ENCODE measurements at regions not wholly inside any gene's neighbourhood (a gene's known extent, or its start where the extent isn't known, plus 50 kb on each side); places are given as distances from the start of the nearest gene placed in this dataset.
"Not testable (repeated sequence)": the region's sequence is repeated elsewhere in the genome, so short reads cannot be mapped to it uniquely, and the experiment has no call there.

GRCh38 chr13:78084401-78084800 is 165.8 kb upstream of the EDNRB start:
- DNase-seq (ENCODE audit: low read depth), result no peak

DNA sequence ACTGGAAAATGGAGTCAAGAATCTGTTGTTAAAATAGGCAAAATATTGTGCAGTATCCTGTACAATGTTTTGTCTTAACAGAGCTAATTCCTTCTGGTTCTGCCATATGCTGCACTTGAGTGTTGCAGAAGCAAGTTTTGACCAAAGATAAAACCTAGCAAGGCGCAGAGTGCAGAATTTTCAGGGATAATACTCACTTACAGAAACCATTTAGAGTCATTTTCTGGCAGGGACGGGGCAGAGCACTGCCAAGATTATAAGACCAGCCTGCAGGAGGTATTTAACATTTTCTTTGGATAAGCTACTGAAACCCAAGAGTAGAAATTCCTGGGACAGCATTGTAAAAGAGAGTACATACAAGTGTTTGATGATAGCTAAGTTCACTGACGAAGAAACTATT is 159.5 kb upstream of the EDNRB start:
- no peak for DNase-seq (ENCODE audit: low read depth)

DNA sequence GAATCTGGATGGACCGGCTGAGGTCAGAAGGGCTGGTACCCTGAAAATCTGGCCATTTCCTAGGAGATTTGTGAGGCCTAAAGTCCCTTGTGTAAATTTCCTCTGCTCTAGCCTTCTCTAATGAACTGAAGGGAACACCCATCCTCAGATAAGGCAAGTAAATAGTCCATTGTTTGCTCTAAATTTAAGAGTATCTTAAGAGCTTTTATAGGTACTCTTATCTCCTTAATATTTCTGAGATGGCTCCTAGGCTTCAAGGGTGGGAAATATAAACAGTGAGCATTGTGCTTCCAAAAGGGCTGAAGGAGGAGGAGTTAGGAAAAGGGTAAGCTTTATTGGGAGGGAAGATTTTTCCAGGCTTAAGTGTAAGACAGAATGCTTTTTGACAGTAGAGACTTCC is 148.7 kb upstream of the EDNRB start:
- no peak for DNase-seq (ENCODE audit: low read depth)

DNA sequence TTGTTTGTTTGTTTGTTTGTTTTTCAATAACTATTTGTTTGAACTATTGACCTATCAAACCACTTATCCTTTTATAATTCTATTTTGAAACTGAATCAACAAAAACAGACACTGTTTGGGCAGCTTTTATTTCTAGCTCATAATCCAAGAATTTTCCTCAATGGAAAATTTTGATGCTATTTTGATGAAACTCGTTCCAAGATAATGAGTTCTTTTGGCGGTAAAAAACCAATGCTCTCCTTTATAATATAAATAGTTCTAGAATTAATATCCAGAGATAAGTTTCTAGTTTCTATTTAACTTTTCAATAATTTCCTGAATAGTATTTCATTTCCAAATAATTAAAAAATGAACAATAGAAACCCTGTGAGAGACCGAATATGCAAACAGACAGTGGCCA is 146.5 kb upstream of the EDNRB start:
- DNase-seq (ENCODE audit: low read depth), result no peak

- DNase-seq (ENCODE audit: low read depth), result no peak
Measured at GRCh38 chr13:78061806-78062205, 143.2 kb upstream of the EDNRB start.

GRCh38 chr13:78060966-78061365 is 142.3 kb upstream of the EDNRB start:
- no peak for DNase-seq (ENCODE audit: low read depth)

- DNase-seq (ENCODE audit: low read depth), result not testable (repeated sequence)
Measured at GRCh38 chr13:78056865-78057264, 138.2 kb upstream of the EDNRB start.

GRCh38 chr13:78054157-78054556 is 135.5 kb upstream of the EDNRB start:
- DNase-seq (ENCODE audit: low read depth), result no peak

GRCh38 chr13:78047151-78047550 is 128.5 kb upstream of the EDNRB start:
- DNase-seq (ENCODE audit: low read depth), result no peak

- no peak for DNase-seq (ENCODE audit: low read depth)
Measured at GRCh38 chr13:78046331-78046730, 127.7 kb upstream of the EDNRB start.

- DNase-seq (ENCODE audit: low read depth), result no peak
Measured at GRCh38 chr13:78045916-78046315, 127.3 kb upstream of the EDNRB start.

- not testable (repeated sequence) for DNase-seq (ENCODE audit: low read depth)
Measured at GRCh38 chr13:78041366-78041765, 122.7 kb upstream of the EDNRB start.

- no peak for DNase-seq (ENCODE audit: low read depth)
Measured at GRCh38 chr13:78040205-78040830, 121.7 kb upstream of the EDNRB start.

- no peak for DNase-seq (ENCODE audit: low read depth)
Measured at GRCh38 chr13:78036841-78037240, 118.2 kb upstream of the EDNRB start.

- DNase-seq (ENCODE audit: low read depth), result no peak
Measured at GRCh38 chr13:78035500-78035899, 116.9 kb upstream of the EDNRB start.

DNA sequence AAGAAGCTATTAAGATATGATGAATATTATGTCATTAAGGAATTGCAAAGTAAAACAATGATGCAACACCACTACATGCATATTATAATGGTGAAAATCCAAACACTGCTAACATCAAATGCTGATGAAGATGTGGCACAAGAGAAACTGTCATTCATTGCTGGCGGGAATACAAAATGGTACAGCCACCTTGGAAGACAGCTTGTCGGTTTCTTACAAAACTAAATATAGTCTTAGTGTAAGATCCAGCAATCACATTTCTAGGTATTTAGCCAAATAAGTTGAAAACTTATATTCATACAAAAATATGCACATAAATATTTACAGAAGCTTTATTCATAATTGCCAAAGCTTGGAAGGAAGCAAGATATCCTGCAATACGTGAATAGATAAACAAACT is 114.9 kb upstream of the EDNRB start:
- no peak for DNase-seq (ENCODE audit: low read depth)

DNA sequence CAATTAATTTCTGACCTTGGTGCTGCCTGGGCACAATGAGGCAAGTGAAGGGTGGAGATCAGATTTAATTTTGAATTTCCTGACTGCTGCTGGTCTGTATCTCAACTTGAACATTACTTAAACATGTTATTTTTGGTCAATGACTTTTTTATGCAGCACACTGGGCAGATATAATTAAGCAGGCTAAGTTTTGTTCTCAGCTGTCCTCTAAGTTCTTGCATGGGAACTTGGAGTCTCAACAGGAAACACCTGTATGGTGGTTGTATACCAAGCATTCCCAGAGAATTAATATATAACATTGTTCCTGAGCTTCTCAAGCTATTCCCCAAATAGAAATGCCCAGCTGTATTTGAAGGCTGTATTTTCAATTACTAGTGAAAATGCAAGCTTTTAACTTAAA is 113.5 kb upstream of the EDNRB start:
- no peak for DNase-seq (ENCODE audit: low read depth)

DNA sequence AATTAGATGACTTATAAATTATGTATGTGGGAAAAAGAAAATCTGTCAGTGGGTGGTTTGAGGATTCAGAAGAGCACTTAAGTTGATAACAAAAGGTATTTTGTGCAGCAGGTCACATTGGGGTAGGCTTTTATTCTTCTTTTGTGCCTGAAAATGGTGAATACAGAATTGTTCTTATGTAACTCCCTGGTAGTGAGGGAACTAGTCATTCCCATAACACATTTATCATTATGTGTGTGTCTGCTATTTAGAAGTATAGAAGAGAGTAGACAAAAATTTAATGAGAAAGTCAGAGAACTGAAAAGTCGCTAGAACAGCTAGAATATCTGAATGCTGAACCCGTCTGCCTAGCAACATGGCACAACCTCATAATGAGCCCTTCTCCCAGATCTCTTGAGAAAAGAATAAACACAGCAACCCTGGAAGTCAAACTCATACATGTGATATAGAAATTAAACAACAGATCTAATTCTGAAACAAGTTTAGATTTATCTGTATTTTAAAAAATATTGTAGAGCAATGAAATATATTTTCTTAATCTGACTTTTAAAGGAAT is 111.8 kb upstream of the EDNRB start:
- DNase-seq (ENCODE audit: low read depth), result no peak

GRCh38 chr13:78029901-78030300 is 111.3 kb upstream of the EDNRB start:
- DNase-seq (ENCODE audit: low read depth), result no peak

DNA sequence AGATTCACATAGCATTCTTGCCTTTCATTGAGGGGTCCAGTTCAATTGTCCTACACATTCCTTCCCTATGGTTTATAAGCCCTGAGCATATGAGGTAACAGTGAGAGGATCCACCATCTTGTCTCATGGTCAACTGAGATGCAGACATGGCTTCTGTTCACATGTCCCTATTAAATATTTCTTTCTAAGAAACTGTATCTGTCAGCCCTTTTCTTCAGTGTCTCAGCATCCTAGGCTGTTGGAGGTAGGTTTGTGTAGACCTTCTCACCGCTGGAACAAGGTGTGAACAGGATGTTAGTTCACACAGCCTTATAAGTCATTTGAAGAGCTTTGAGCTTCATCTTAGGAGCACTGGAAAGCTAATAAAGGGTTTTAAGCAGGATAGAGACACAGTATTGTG is 110.3 kb upstream of the EDNRB start:
- DNase-seq (ENCODE audit: low read depth), result no peak

GRCh38 chr13:78024996-78025395 is 106.4 kb upstream of the EDNRB start:
- no peak for DNase-seq (ENCODE audit: low read depth)

- peak; percentile 0 for DNase-seq (ENCODE audit: low read depth)
Measured at GRCh38 chr13:78022164-78022877, 103.7 kb upstream of the EDNRB start.

DNA sequence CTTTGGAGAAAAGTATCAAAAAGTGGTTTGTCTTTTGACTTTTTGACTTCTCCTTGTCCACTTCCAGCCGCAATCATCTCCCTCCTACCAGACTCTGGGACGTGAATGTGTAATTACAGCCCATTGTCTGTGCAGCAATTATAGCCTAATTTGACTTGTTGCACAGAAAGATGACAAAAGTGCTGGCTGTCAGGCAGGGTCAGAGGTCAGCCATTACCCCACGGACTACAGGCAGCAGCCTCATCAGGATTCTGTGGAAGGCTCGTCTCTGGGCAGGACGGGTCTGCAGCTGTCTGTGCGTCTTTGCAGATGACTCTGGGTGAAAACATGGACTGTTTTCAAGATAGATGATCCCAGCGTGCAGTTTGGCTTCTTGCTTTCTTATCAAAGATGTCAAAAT is 102.2 kb upstream of the EDNRB start:
- DNase-seq (ENCODE audit: low read depth), result no peak

DNA sequence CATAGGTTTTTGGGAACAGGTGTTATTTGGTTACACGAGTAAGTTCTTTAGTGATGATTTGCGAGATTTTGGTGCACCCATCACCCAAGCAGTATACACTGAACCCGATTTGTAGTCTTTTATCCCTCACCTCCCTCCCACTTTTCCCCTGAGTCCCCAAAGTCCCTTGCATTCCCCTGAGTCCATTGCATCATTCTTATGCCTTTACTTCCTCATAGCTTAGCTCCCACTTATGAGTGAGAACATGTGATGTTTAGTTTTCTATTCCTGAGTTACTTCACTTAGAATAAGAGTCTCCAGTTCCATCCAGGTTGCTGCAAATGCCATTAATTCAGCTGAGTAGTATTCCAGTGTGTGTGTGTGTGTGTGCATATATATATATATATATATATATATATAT is 97.2 kb upstream of the EDNRB start:
- DNase-seq (ENCODE audit: low read depth), result no peak
